ENCODE measurements at regions not wholly inside any gene's neighbourhood (a gene's known extent, or its start where the extent isn't known, plus 50 kb on each side); places are given as distances from the start of the nearest gene placed in this dataset.

GRCh38 chr10:130871406-130871805 lies 440.1 kb downstream of the TCERG1L start:
- DNase-seq (ENCODE audit: extremely low read depth, insufficient read length), result no peak
- Histone ChIP-seq H3K27me3 (replicated peaks; ENCODE audit: control insufficient read depth, insufficient read depth, low read length) (no peaks in the 10 kb centered on the region), H3K36me3 (ENCODE audit: control insufficient read depth, insufficient read depth, low read length) (no peaks in the 10 kb centered on the region), H3K4me3 (replicated peaks; ENCODE audit: low read depth, low read length) (no peak overlapping the region)
- no peak for TF ChIP-seq CTCF (IDR thresholded peaks at IDR 0.05; ENCODE audit: insufficient read depth, low read length, poor library complexity, severe bottlenecking)

DNA sequence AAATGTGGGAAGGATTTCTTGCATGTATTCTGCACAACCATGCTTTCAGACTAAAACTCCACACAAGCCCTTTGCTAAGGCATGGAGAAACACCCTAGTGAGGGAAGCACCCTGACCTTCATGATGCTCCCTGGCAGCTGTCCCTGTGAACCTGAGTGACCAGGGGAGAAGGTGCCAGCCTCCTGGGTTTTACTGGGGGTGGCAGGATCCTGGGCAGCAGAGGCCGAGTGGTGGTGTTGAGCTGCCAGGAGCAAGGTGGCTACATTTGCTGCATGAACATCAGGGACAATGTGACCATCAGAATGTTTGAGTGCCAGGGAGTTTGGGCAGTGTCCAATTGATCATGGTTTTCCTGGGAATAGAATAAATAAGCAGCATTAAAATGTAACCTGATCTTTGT lies 437.9 kb downstream of the TCERG1L start:
- DNase-seq (ENCODE audit: extremely low read depth, insufficient read length), result no peak
- Histone ChIP-seq H3K27me3 (replicated peaks; ENCODE audit: control insufficient read depth, insufficient read depth, low read length) (no peaks in the 10 kb centered on the region), H3K4me3 (replicated peaks; ENCODE audit: low read depth, low read length) (no peak overlapping the region), H3K36me3 (ENCODE audit: control insufficient read depth, insufficient read depth, low read length) (no peaks in the 10 kb centered on the region)
- no peak for TF ChIP-seq CTCF (IDR thresholded peaks at IDR 0.05; ENCODE audit: insufficient read depth, low read length, poor library complexity, severe bottlenecking)

GRCh38 chr10:130875116-130875515 lies 436.4 kb downstream of the TCERG1L start:
- Histone ChIP-seq H3K4me3 (replicated peaks; ENCODE audit: low read depth, low read length) (no peak overlapping the region), H3K27me3 (replicated peaks; ENCODE audit: control insufficient read depth, insufficient read depth, low read length) (no peaks in the 10 kb centered on the region), H3K36me3 (ENCODE audit: control insufficient read depth, insufficient read depth, low read length) (no peaks in the 10 kb centered on the region)
- no peak for DNase-seq (ENCODE audit: extremely low read depth, insufficient read length)
- no peak for TF ChIP-seq CTCF (IDR thresholded peaks at IDR 0.05; ENCODE audit: insufficient read depth, low read length, poor library complexity, severe bottlenecking)

DNA sequence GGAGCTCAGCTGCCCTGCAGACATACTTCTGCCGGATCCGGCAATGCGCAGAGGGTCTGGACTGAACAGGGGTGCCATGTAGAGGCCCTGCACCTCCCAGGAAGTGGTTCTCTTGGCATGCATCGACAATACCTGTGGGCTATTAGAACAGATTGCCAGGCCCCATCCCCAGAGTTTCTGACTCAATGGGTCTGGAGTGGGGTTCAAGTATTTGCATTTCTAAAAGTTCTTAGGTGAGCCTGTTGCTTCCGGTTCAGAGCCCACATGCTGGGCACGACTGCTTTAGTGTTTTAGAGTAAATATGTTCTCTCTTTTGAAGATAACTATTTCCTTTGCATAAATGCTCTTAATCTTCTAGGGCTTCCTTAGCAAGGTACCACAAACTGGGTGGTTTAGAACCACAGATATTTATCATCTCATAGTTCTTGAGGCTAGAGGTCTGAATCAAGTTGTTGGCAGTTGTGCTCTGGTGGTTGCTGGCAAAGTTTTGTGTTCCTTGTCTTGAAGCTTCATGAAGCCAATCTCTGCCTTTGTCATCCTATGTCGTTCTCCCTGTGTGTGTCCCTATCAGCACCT lies 435.5 kb downstream of the TCERG1L start:
- Histone ChIP-seq H3K27me3 (replicated peaks; ENCODE audit: control insufficient read depth, insufficient read depth, low read length) (no peaks in the 10 kb centered on the region), H3K36me3 (ENCODE audit: control insufficient read depth, insufficient read depth, low read length) (no peaks in the 10 kb centered on the region), H3K4me3 (replicated peaks; ENCODE audit: low read depth, low read length) (no peak overlapping the region)
- DNase-seq (ENCODE audit: extremely low read depth, insufficient read length), result no peak
- no peak for TF ChIP-seq CTCF (IDR thresholded peaks at IDR 0.05; ENCODE audit: insufficient read depth, low read length, poor library complexity, severe bottlenecking)

DNA sequence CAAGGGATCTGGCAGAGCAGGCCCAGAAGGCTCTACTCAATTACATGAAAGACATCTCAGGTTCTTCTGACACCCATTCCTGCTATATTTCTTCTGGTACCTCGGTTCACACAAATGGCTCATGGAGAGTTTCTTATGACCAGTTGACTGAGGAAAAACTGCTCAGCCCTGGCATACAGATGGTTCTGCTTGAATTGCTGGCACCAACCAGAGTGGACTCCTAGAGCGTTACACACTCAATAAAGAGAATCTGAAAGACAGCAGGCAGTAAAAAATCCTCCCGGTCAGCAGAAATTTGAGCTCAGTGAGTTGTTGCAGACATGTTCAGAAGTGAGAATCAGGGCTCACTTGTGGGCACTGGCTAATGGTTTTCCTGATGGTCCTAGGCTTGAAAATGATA lies 434.4 kb downstream of the TCERG1L start:
- Histone ChIP-seq H3K4me3 (replicated peaks; ENCODE audit: low read depth, low read length) (no peak overlapping the region), H3K36me3 (ENCODE audit: control insufficient read depth, insufficient read depth, low read length) (no peaks in the 10 kb centered on the region), H3K27me3 (replicated peaks; ENCODE audit: control insufficient read depth, insufficient read depth, low read length) (no peaks in the 10 kb centered on the region)
- no peak for TF ChIP-seq CTCF (IDR thresholded peaks at IDR 0.05; ENCODE audit: insufficient read depth, low read length, poor library complexity, severe bottlenecking)
- DNase-seq (ENCODE audit: extremely low read depth, insufficient read length), result no peak

- no peak for TF ChIP-seq CTCF (IDR thresholded peaks at IDR 0.05; ENCODE audit: insufficient read depth, low read length, poor library complexity, severe bottlenecking)
- Histone ChIP-seq H3K27me3 (replicated peaks; ENCODE audit: control insufficient read depth, insufficient read depth, low read length) (no peaks in the 10 kb centered on the region; the same call in 1 of the 2 replicates), H3K4me3 (replicated peaks; ENCODE audit: low read depth, low read length) (no peak overlapping the region), H3K36me3 (ENCODE audit: control insufficient read depth, insufficient read depth, low read length) (no peaks in the 10 kb centered on the region)
- no peak for DNase-seq (ENCODE audit: extremely low read depth, insufficient read length)
Measured at GRCh38 chr10:130878131-130878530, 433.4 kb downstream of the TCERG1L start.
